ENCODE measurements at regions not wholly inside any gene's neighbourhood (a gene's known extent, or its start where the extent isn't known, plus 50 kb on each side); places are given as distances from the start of the nearest gene placed in this dataset.

GRCh38 chr7:84529480-84530205, 335.1 kb upstream of the SEMA3A start:
- peak; percentile 93 for DNase-seq (ENCODE audit: low read depth)
- TF ChIP-seq CTCF (conservative IDR thresholded peaks at IDR 0.05; ENCODE audit: low read length), result no peak
- H3K4me3 ChIP-seq (ENCODE audit: low read length), result no peak overlapping the region

- no peak for TF ChIP-seq CTCF (conservative IDR thresholded peaks at IDR 0.05; ENCODE audit: low read length)
- DNase-seq (ENCODE audit: low read depth), result no peak
- H3K4me3 ChIP-seq (ENCODE audit: low read length), result no peak overlapping the region
Measured at GRCh38 chr7:84528756-84529479, 334.3 kb upstream of the SEMA3A start.

GRCh38 chr7:84524714-84525694, 330.4 kb upstream of the SEMA3A start:
- no peak for TF ChIP-seq CTCF (conservative IDR thresholded peaks at IDR 0.05; ENCODE audit: low read length)
- DNase-seq (ENCODE audit: low read depth), result peak; percentile 96
- H3K4me3 ChIP-seq (ENCODE audit: low read length), result no peak overlapping the region

- no peak for TF ChIP-seq CTCF (conservative IDR thresholded peaks at IDR 0.05; ENCODE audit: low read length)
- no peak overlapping the region for H3K4me3 ChIP-seq (ENCODE audit: low read length)
- DNase-seq (ENCODE audit: low read depth), result no peak
Measured at GRCh38 chr7:84513061-84513460, 318.5 kb upstream of the SEMA3A start.

GRCh38 chr7:84512055-84512454, 317.5 kb upstream of the SEMA3A start:
- no peak overlapping the region for H3K4me3 ChIP-seq (ENCODE audit: low read length)
- no peak for TF ChIP-seq CTCF (conservative IDR thresholded peaks at IDR 0.05; ENCODE audit: low read length)
- DNase-seq (ENCODE audit: low read depth), result no peak

- no peak for TF ChIP-seq CTCF (conservative IDR thresholded peaks at IDR 0.05; ENCODE audit: low read length)
- DNase-seq (ENCODE audit: low read depth), result peak; percentile 86
Measured at GRCh38 chr7:84510505-84510904, 315.9 kb upstream of the SEMA3A start.

More at GRCh38 chr7:84510505-84510904, 315.9 kb upstream of the SEMA3A start:
- no peak overlapping the region for H3K4me3 ChIP-seq (ENCODE audit: low read length)

Measured in AG10803 (cell line).